ENCODE measurements at regions not wholly inside any gene's neighbourhood (a gene's known extent, or its start where the extent isn't known, plus 50 kb on each side); places are given as distances from the start of the nearest gene placed in this dataset.

GRCh38 chr5:52339285-52339684 lies 448.4 kb upstream of the ITGA1 start:
- TF ChIP-seq CTCF (IDR thresholded peaks at IDR 0.05) = no peak
- TF ChIP-seq POLR2A (IDR thresholded peaks at IDR 0.05) = no peak

All from prostate gland (tissue), 2 donors.